ENCODE measurements at regions not wholly inside any gene's neighbourhood (a gene's known extent, or its start where the extent isn't known, plus 50 kb on each side); places are given as distances from the start of the nearest gene placed in this dataset.

DNA sequence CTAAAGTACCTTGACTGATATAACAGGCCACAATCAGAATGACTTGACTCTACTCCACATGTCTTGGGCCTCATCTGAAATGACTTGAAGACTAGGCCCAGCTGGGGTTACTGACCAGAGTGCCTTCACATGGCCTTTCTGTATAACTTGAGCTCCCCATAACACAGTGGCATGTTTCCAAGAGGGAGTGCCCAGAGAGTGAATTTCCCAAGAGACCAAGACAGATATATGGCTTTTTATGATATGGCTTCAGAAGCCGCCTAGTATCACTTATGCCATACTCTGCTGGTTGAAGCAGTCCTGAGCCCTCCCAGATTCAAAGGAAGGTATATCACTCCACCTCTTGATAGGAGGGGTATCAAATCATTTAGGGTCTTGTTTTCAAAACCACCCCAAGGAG lies 357.5 kb upstream of the EEF2KMT start:
- TF ChIP-seq SNAI2 (CRISPR knock-in tag; IDR thresholded peaks at IDR 0.05): no peak
- no peak for TF ChIP-seq ESRRG (CRISPR knock-in tag; IDR thresholded peaks at IDR 0.05)
- no peak for TF ChIP-seq PPARA (CRISPR knock-in tag; IDR thresholded peaks at IDR 0.05; ENCODE audit: borderline replicate concordance)
- no peak for TF ChIP-seq RARB (CRISPR knock-in tag; IDR thresholded peaks at IDR 0.05)
- TF ChIP-seq ZNF565 (CRISPR knock-in tag; conservative IDR thresholded peaks at IDR 0.05; ENCODE audit: low read depth): no peak
- no peak for TF ChIP-seq TOX (CRISPR knock-in tag; IDR thresholded peaks at IDR 0.05; ENCODE audit: borderline replicate concordance)
- TF ChIP-seq GLIS3 (CRISPR knock-in tag; IDR thresholded peaks at IDR 0.05): no peak
- no peak for TF ChIP-seq TCF4 (CRISPR knock-in tag; IDR thresholded peaks at IDR 0.05; ENCODE audit: borderline replicate concordance)
- TF ChIP-seq ZFP3 (CRISPR knock-in tag; IDR thresholded peaks at IDR 0.05): no peak
- TF ChIP-seq ZC3H10 (CRISPR knock-in tag; IDR thresholded peaks at IDR 0.05): no peak
- TF ChIP-seq, protein P1, sequence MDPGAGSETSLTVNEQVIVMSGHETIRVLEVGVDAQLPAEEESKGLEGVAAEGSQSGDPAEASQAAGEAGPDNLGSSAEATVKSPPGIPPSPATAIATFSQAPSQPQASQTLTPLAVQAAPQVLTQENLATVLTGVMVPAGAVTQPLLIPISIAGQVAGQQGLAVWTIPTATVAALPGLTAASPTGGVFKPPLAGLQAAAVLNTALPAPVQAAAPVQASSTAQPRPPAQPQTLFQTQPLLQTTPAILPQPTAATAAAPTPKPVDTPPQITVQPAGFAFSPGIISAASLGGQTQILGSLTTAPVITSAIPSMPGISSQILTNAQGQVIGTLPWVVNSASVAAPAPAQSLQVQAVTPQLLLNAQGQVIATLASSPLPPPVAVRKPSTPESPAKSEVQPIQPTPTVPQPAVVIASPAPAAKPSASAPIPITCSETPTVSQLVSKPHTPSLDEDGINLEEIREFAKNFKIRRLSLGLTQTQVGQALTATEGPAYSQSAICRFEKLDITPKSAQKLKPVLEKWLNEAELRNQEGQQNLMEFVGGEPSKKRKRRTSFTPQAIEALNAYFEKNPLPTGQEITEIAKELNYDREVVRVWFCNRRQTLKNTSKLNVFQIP (CRISPR knock-in tag; IDR thresholded peaks at IDR 0.05; ENCODE audit: borderline replicate concordance, low read depth): no peak
- TF ChIP-seq, protein P2, sequence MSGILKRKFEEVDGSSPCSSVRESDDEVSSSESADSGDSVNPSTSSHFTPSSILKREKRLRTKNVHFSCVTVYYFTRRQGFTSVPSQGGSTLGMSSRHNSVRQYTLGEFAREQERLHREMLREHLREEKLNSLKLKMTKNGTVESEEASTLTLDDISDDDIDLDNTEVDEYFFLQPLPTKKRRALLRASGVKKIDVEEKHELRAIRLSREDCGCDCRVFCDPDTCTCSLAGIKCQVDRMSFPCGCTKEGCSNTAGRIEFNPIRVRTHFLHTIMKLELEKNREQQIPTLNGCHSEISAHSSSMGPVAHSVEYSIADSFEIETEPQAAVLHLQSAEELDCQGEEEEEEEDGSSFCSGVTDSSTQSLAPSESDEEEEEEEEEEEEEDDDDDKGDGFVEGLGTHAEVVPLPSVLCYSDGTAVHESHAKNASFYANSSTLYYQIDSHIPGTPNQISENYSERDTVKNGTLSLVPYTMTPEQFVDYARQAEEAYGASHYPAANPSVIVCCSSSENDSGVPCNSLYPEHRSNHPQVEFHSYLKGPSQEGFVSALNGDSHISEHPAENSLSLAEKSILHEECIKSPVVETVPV (CRISPR knock-in tag; IDR thresholded peaks at IDR 0.05): no peak
- no peak for TF ChIP-seq ZFP30 (CRISPR knock-in tag; IDR thresholded peaks at IDR 0.05)
- TF ChIP-seq, protein P3, sequence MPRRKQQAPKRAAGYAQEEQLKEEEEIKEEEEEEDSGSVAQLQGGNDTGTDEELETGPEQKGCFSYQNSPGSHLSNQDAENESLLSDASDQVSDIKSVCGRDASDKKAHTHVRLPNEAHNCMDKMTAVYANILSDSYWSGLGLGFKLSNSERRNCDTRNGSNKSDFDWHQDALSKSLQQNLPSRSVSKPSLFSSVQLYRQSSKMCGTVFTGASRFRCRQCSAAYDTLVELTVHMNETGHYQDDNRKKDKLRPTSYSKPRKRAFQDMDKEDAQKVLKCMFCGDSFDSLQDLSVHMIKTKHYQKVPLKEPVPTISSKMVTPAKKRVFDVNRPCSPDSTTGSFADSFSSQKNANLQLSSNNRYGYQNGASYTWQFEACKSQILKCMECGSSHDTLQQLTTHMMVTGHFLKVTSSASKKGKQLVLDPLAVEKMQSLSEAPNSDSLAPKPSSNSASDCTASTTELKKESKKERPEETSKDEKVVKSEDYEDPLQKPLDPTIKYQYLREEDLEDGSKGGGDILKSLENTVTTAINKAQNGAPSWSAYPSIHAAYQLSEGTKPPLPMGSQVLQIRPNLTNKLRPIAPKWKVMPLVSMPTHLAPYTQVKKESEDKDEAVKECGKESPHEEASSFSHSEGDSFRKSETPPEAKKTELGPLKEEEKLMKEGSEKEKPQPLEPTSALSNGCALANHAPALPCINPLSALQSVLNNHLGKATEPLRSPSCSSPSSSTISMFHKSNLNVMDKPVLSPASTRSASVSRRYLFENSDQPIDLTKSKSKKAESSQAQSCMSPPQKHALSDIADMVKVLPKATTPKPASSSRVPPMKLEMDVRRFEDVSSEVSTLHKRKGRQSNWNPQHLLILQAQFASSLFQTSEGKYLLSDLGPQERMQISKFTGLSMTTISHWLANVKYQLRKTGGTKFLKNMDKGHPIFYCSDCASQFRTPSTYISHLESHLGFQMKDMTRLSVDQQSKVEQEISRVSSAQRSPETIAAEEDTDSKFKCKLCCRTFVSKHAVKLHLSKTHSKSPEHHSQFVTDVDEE (CRISPR knock-in tag; IDR thresholded peaks at IDR 0.05): no peak

Data from SK-N-SH treated with all-trans-retinoic acid at 6 μM for 48 hours (cell line).